ENCODE measurements at regions not wholly inside any gene's neighbourhood (a gene's known extent, or its start where the extent isn't known, plus 50 kb on each side); places are given as distances from the start of the nearest gene placed in this dataset.

DNA sequence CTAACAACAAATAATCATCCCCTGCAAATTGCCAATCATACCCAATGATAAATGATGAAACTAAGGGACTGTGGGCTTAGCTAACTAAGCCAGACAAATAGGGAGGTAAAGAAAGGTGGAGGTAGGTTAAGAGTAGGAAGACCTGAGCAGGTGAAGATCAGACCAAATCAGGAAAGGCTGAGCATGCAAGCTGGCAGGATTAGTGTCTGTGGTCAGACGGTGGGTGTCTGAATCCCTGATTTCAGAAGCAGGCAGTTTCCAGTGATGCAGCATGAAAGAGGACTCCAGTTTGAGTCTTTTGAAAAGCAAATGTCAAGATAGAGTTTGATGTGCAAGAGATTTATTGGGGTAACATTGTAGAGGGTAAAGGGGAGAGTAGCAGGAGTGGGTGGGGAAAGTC is 181.4 kb upstream of the MYLIP start:
- ChIA-PET RAD21 (ENCODE audit: low non-redundant PET in 1 of 2, low total read pairs in 2 of 2, uncharacterized antibody in 2 of 2, unreplicated experiment in 2 of 2) (no interaction called here), CTCF (no interaction called here), POLR2A (no interaction called here)
- ATAC-seq (no peak), DNase-seq (ENCODE audit: low read depth, low spot score) (no peak)
- H3K9ac ChIP-seq (ENCODE audit: low read length) = no peak overlapping the region
- H3K27me3 ChIP-seq (ENCODE audit: insufficient read depth, low read length) = 0 out of 2 replicates have a peak, but pooled peaks cover 7% of the 10 kb centered on the region
- H3K79me2 ChIP-seq (ENCODE audit: insufficient read depth, low read length) = no peaks in the 10 kb centered on the region
- no peaks in the 10 kb centered on the region for H3K9me3 ChIP-seq (ENCODE audit: control insufficient read depth in 1 of 2, insufficient read depth in 1 of 2, low read depth in 1 of 2, low read length in 2 of 2)
- no peak overlapping the region for H3K4me2 ChIP-seq (ENCODE audit: low read length)
- intact Hi-C loops (cut with micrococcal nuclease) = no loop called here
- BruUV-seq (replicated peaks) = no TSS peak
- H4K20me1 ChIP-seq (ENCODE audit: insufficient read depth) = no peaks in the 10 kb centered on the region
- no peaks in the 10 kb centered on the region; a peak in 1 of 4 replicates for H3K4me1 ChIP-seq (ENCODE audit: control insufficient read depth in 1 of 2, insufficient read depth in 2 of 2, low read length in 2 of 2)
- H3K9me2 ChIP-seq (ENCODE audit: insufficient read depth) = no peaks in the 10 kb centered on the region
- H2AFZ ChIP-seq (ENCODE audit: low read depth, low read length, poor library complexity, severe bottlenecking) = no peak overlapping the region
- H3K36me3 ChIP-seq (ENCODE audit: control insufficient read depth in 1 of 2, insufficient read depth in 2 of 2, low read length in 2 of 2) = no peaks in the 10 kb centered on the region
- no peak overlapping the region for H3K4me3 ChIP-seq (replicated peaks in 1 of 2; ENCODE audit: low read depth in 1 of 2, low read length in 2 of 2)
- no peak overlapping the region for H3K27ac ChIP-seq (ENCODE audit: low read depth, low read length)
- no peak for TF ChIP-seq POLR2AphosphoS5 (IDR thresholded peaks at IDR 0.05; ENCODE audit: low read depth, low read length)
- TF ChIP-seq EZH2phosphoT487 (IDR thresholded peaks at IDR 0.05; ENCODE audit: borderline replicate concordance) = no peak
- TF ChIP-seq CEBPB (IDR thresholded peaks at IDR 0.05; ENCODE audit: low read depth) = no peak
- TF ChIP-seq, protein P1, sequence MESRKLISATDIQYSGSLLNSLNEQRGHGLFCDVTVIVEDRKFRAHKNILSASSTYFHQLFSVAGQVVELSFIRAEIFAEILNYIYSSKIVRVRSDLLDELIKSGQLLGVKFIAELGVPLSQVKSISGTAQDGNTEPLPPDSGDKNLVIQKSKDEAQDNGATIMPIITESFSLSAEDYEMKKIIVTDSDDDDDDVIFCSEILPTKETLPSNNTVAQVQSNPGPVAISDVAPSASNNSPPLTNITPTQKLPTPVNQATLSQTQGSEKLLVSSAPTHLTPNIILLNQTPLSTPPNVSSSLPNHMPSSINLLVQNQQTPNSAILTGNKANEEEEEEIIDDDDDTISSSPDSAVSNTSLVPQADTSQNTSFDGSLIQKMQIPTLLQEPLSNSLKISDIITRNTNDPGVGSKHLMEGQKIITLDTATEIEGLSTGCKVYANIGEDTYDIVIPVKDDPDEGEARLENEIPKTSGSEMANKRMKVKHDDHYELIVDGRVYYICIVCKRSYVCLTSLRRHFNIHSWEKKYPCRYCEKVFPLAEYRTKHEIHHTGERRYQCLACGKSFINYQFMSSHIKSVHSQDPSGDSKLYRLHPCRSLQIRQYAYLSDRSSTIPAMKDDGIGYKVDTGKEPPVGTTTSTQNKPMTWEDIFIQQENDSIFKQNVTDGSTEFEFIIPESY (IDR thresholded peaks at IDR 0.05; ENCODE audit: extremely low read depth, insufficient replicate concordance, low read length) = no peak
- TF ChIP-seq FOSL1 (IDR thresholded peaks at IDR 0.05; ENCODE audit: low read depth) = no peak
- TF ChIP-seq, protein P2, sequence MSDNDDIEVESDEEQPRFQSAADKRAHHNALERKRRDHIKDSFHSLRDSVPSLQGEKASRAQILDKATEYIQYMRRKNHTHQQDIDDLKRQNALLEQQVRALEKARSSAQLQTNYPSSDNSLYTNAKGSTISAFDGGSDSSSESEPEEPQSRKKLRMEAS (IDR thresholded peaks at IDR 0.05) = no peak
- no peak for TF ChIP-seq ELF1 (IDR thresholded peaks at IDR 0.05; ENCODE audit: borderline replicate concordance, low read depth)
- no peak for TF ChIP-seq SRF (IDR thresholded peaks at IDR 0.05; ENCODE audit: low read depth)
- TF ChIP-seq CBX3 (IDR thresholded peaks at IDR 0.05; ENCODE audit: low read depth) = no peak
- no peak for TF ChIP-seq JUND (IDR thresholded peaks at IDR 0.05)
- TF ChIP-seq, protein P3, sequence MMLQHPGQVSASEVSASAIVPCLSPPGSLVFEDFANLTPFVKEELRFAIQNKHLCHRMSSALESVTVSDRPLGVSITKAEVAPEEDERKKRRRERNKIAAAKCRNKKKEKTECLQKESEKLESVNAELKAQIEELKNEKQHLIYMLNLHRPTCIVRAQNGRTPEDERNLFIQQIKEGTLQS (IDR thresholded peaks at IDR 0.05) = no peak
- TF ChIP-seq SIN3A (IDR thresholded peaks at IDR 0.05; ENCODE audit: low read depth) = no peak
